T-helper 17 cell (primary cell): ENCODE measurements at regions not wholly inside any gene's neighbourhood (a gene's known extent, or its start where the extent isn't known, plus 50 kb on each side); places are given as distances from the start of the nearest gene placed in this dataset.

Experiments used
- ATAC-seq: fragments of 150-1000 bp; cut with Tn5 transposase; 2 replicates; pipeline ENCODE4 v1.10.0; 2021; ENCODE audit warnings: mild to moderate bottlenecking, moderate library complexity
- DNase-seq, 3 donors: peaks; one replicate each; pipeline versions ENCODE4 v3.0.0 to v3.0.0-alpha.2; 2020 to 2021
- H3K9me3 ChIP-seq: one replicate; pipeline ENCODE4 v1.7.0; 2013; ENCODE audit warnings: low read length, mild to moderate bottlenecking; ENCODE audit not compliant: control insufficient read depth, poor library complexity, severe bottlenecking
- H3K27ac Mint-ChIP-seq: one replicate; pipeline ENCODE4 v1.8.0; 2022; ENCODE audit warnings: mild to moderate bottlenecking, moderate library complexity, mixed read lengths
- H3K27me3 Mint-ChIP-seq: one replicate; pipeline ENCODE4 v1.8.0; 2022; ENCODE audit warnings: mixed read lengths
- H3K36me3 Mint-ChIP-seq: one replicate; pipeline ENCODE4 v1.8.0; 2022; ENCODE audit warnings: low read depth, mixed read lengths
- H3K4me1 Mint-ChIP-seq: one replicate; pipeline ENCODE4 v1.8.0; 2022; ENCODE audit warnings: mild to moderate bottlenecking, mixed read lengths
- H3K4me3 Mint-ChIP-seq: one replicate; pipeline ENCODE4 v1.8.0; 2022; ENCODE audit warnings: mild to moderate bottlenecking, moderate library complexity, mixed read lengths

- no peak overlapping the region for H3K27ac Mint-ChIP-seq
- ATAC-seq: no peak
- no peaks in the 10 kb centered on the region for H3K36me3 Mint-ChIP-seq
- H3K9me3 ChIP-seq: no peaks in the 10 kb centered on the region
- no peak overlapping the region for H3K4me3 Mint-ChIP-seq
- DNase-seq: no peak
- no peaks in the 10 kb centered on the region for H3K4me1 Mint-ChIP-seq
- no peaks in the 10 kb centered on the region for H3K27me3 Mint-ChIP-seq
Measured at GRCh38 chr2:59993726-59994125, 559.7 kb downstream of the BCL11A start.

DNA sequence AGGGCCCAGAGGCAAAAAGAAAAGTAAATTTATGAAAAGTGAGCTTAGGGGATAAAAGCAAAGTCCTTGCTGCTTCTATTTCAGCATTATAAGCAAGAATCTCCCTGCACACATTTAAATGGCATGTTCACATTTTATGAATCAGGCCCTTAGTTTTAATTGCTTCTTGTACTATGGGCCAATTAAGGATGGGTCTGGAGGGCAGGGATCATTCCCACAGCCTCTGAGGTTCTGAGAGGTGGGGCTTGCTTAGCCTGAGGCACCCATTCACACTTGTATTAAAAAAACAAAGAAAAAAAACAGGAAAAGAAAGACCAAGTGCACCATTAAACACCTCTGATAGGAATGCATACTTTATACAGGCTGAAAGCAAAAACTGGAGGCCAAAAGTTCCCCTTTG lies 565.1 kb downstream of the BCL11A start:
- H3K27ac Mint-ChIP-seq: no peak overlapping the region
- H3K4me3 Mint-ChIP-seq: no peak overlapping the region
- ATAC-seq: no peak

GRCh38 chr2:59986511-59986910 lies 566.9 kb downstream of the BCL11A start:
- no peaks in the 10 kb centered on the region for H3K27me3 Mint-ChIP-seq
- no peak overlapping the region for H3K4me3 Mint-ChIP-seq
- no peaks in the 10 kb centered on the region for H3K36me3 Mint-ChIP-seq
- ATAC-seq (no peak), DNase-seq (no peak)
- H3K9me3 ChIP-seq: no peaks in the 10 kb centered on the region
- H3K27ac Mint-ChIP-seq: no peak overlapping the region
- no peaks in the 10 kb centered on the region for H3K4me1 Mint-ChIP-seq

More for the DNA sequence above, 565.1 kb downstream of the BCL11A start:
- no peaks in the 10 kb centered on the region for H3K27me3 Mint-ChIP-seq
- H3K36me3 Mint-ChIP-seq: no peaks in the 10 kb centered on the region
- no peak for DNase-seq
- H3K4me1 Mint-ChIP-seq: no peaks in the 10 kb centered on the region
- no peaks in the 10 kb centered on the region for H3K9me3 ChIP-seq

DNA sequence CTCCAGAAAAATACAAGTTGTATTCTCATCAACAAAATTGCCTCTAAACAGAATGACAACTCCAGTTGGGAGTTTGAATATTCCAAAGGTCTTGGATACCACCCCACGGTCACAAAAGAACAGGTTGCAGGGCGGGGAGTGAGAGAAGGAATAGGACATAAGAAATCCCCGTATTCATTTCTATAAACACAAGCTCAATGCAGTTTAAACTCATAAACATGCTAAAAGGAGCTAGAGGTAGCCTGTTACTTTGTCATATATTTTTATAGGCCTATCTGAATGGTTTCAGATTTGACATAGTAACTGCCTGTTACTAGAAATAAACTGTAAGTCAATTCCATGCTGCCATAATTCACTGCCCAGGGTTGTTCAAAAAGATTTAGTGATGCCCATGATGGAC lies 567.5 kb downstream of the BCL11A start:
- Mint-ChIP-seq H3K27ac (no peak overlapping the region), H3K4me1 (no peaks in the 10 kb centered on the region), H3K27me3 (no peaks in the 10 kb centered on the region), H3K36me3 (peaks cover under 1% of the 10 kb centered on the region), H3K4me3 (no peak overlapping the region)
- no peak for DNase-seq
- ATAC-seq: no peak
- no peaks in the 10 kb centered on the region for H3K9me3 ChIP-seq

GRCh38 chr2:59974051-59974766 lies 579.2 kb downstream of the BCL11A start:
- no peaks in the 10 kb centered on the region for H3K9me3 ChIP-seq
- no peaks in the 10 kb centered on the region for H3K4me1 Mint-ChIP-seq
- no peak overlapping the region for H3K27ac Mint-ChIP-seq
- no peaks in the 10 kb centered on the region for H3K27me3 Mint-ChIP-seq
- H3K4me3 Mint-ChIP-seq: no peak overlapping the region
- no peak for ATAC-seq
- no peak for DNase-seq
- no peaks in the 10 kb centered on the region for H3K36me3 Mint-ChIP-seq

DNA sequence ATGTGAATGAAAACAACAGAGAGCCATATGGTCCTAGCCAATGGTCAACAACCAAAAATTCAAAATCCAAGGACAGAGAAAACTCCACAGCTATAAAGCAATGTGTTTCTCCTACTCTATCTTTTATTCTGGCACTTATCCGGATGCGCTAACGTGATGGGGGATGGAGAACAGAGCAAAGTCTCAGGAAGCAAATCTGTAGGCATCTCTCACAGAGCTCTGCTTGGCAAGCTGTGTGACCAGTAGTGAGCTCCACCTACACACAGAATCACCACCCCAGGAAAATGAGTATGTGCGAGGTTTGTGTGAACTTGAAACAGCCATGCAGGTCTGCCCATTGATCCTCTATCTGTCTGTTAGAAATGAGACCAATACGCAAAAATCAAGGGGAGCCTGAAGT lies 584.3 kb downstream of the BCL11A start:
- no peak overlapping the region for H3K4me3 Mint-ChIP-seq
- DNase-seq (no peak), ATAC-seq (no peak)
- no peaks in the 10 kb centered on the region for H3K9me3 ChIP-seq
- no peaks in the 10 kb centered on the region for H3K4me1 Mint-ChIP-seq
- no peak overlapping the region for H3K27ac Mint-ChIP-seq
- no peaks in the 10 kb centered on the region for H3K36me3 Mint-ChIP-seq
- H3K27me3 Mint-ChIP-seq: no peaks in the 10 kb centered on the region

DNA sequence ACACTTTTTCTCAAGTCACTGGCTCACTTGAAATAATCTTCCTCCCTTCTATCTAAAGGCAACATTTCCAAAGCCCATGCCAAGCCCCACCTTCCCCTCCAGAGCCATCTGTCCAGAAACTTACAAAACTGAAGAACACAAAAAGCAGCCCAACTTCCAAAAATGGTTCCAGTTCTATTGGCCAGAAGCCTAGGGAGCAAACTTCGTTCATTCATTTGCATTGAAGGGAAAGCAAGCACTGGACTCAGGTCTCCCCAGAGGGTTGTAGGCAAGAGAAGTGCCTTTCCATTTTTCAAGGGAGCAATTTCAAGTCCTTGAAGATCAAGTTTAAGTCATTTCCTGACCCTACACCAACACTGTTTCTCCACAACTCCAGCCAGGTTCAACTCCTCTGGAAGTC lies 585.0 kb downstream of the BCL11A start:
- H3K9me3 ChIP-seq: no peaks in the 10 kb centered on the region
- H3K36me3 Mint-ChIP-seq: no peaks in the 10 kb centered on the region
- no peaks in the 10 kb centered on the region for H3K27me3 Mint-ChIP-seq
- no peaks in the 10 kb centered on the region for H3K4me1 Mint-ChIP-seq
- H3K27ac Mint-ChIP-seq: no peak overlapping the region
- no peak overlapping the region for H3K4me3 Mint-ChIP-seq
- DNase-seq: no peak
- ATAC-seq: no peak

DNA sequence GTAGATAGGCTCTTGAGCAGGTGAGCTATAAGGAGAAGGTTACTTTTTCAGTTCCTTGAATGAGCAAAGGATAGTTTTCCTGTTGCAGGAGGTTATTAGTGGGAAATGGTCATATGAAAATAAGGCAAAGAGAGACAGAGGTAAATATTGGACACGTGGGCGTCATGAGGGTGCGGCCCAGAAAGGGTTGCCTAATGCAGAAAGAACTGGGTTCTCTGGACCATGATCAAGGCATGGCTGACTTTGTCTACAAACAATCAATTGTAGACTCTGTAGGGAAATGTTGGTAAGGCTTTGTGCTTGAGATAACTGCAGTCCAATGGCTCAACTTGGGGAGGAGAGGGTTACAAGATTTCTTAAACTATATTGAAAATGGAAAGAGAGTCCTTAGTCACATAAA lies 585.8 kb downstream of the BCL11A start:
- no peaks in the 10 kb centered on the region for H3K9me3 ChIP-seq
- Mint-ChIP-seq H3K27me3 (no peaks in the 10 kb centered on the region), H3K4me3 (no peak overlapping the region), H3K27ac (no peak overlapping the region), H3K36me3 (no peaks in the 10 kb centered on the region), H3K4me1 (no peaks in the 10 kb centered on the region)
- DNase-seq (no peak), ATAC-seq (no peak)

- no peak for DNase-seq
- no peaks in the 10 kb centered on the region for H3K27me3 Mint-ChIP-seq
- no peaks in the 10 kb centered on the region for H3K4me1 Mint-ChIP-seq
- no peak overlapping the region for H3K27ac Mint-ChIP-seq
- no peak for ATAC-seq
- H3K36me3 Mint-ChIP-seq: no peaks in the 10 kb centered on the region
- H3K9me3 ChIP-seq: no peaks in the 10 kb centered on the region
- H3K4me3 Mint-ChIP-seq: no peak overlapping the region
Measured at GRCh38 chr2:59963157-59963556, 590.3 kb downstream of the BCL11A start.

DNA sequence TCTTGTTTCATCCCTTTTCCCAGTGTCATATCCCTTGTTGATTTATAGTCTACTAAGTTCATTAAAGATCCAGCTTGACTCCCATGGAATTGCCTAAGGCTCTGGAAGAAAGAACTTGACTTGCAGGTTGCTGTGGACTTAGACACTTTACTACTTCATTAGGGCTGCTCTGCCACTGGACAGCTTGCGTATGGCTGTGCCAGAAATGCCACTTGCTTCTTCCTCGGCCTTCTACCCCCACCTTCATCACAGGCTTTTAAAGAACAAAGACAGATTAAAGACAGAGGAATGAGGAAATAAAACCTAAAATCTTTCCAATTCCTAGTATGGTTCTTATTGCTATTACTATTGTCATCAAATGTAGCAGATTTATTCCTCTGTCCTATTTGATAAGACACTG lies 591.7 kb downstream of the BCL11A start:
- H3K9me3 ChIP-seq: no peaks in the 10 kb centered on the region
- H3K4me1 Mint-ChIP-seq: no peaks in the 10 kb centered on the region
- no peak for ATAC-seq
- H3K4me3 Mint-ChIP-seq: no peak overlapping the region
- no peaks in the 10 kb centered on the region for H3K27me3 Mint-ChIP-seq
- H3K36me3 Mint-ChIP-seq: no peaks in the 10 kb centered on the region
- DNase-seq: no peak
- no peak overlapping the region for H3K27ac Mint-ChIP-seq

- Mint-ChIP-seq H3K27ac (no peak overlapping the region), H3K36me3 (no peaks in the 10 kb centered on the region), H3K4me1 (no peaks in the 10 kb centered on the region), H3K4me3 (no peak overlapping the region), H3K27me3 (no peaks in the 10 kb centered on the region)
- H3K9me3 ChIP-seq: no peaks in the 10 kb centered on the region
- DNase-seq: no peak
- ATAC-seq: no peak
Measured at GRCh38 chr2:59959944-59960343, 593.5 kb downstream of the BCL11A start.

DNA sequence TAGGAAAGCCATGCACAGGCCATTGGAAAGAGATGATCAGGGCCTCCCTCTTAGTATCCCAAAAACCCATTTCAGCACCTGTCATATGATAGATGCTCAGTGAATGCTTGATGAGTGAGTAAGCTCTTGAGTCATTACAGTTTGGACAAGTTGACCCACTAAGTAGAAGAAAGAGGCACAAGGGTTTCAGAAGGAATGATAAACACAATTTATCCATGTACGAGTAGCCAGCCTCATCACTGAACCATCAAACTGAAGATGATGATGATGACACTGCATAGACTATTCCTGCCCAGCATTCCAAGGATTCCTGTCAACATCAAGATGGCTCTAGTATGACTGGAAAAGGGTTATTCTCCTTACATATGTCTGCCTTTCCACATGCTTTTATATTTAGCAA lies 596.0 kb downstream of the BCL11A start:
- H3K27me3 Mint-ChIP-seq: no peaks in the 10 kb centered on the region
- no peak overlapping the region for H3K4me3 Mint-ChIP-seq
- H3K36me3 Mint-ChIP-seq: no peaks in the 10 kb centered on the region

GRCh38 chr2:59956981-59957380 lies 596.5 kb downstream of the BCL11A start:
- ATAC-seq: no peak
- Mint-ChIP-seq H3K36me3 (no peaks in the 10 kb centered on the region), H3K4me3 (no peak overlapping the region), H3K27ac (no peak overlapping the region), H3K27me3 (peaks cover 3% of the 10 kb centered on the region), H3K4me1 (no peaks in the 10 kb centered on the region)
- H3K9me3 ChIP-seq: no peaks in the 10 kb centered on the region
- no peak for DNase-seq

More for the DNA sequence above, 596.0 kb downstream of the BCL11A start:
- no peak overlapping the region for H3K27ac Mint-ChIP-seq
- no peak for ATAC-seq
- no peak for DNase-seq
- no peaks in the 10 kb centered on the region for H3K4me1 Mint-ChIP-seq
- H3K9me3 ChIP-seq: no peaks in the 10 kb centered on the region

- no peak overlapping the region for H3K4me3 Mint-ChIP-seq
- ATAC-seq (no peak), DNase-seq (no peak)
- H3K4me1 Mint-ChIP-seq: no peaks in the 10 kb centered on the region
- H3K27me3 Mint-ChIP-seq: peaks cover 19% of the 10 kb centered on the region
- H3K36me3 Mint-ChIP-seq: no peaks in the 10 kb centered on the region
- H3K9me3 ChIP-seq: no peaks in the 10 kb centered on the region
- H3K27ac Mint-ChIP-seq: no peak overlapping the region
Measured at GRCh38 chr2:59947917-59948541, 605.4 kb downstream of the BCL11A start.
